ENCODE measurements at regions not wholly inside any gene's neighbourhood (a gene's known extent, or its start where the extent isn't known, plus 50 kb on each side); places are given as distances from the start of the nearest gene placed in this dataset.
"Not testable (repeated sequence)": the region's sequence is repeated elsewhere in the genome, so short reads cannot be mapped to it uniquely, and the experiment has no call there.

DNA sequence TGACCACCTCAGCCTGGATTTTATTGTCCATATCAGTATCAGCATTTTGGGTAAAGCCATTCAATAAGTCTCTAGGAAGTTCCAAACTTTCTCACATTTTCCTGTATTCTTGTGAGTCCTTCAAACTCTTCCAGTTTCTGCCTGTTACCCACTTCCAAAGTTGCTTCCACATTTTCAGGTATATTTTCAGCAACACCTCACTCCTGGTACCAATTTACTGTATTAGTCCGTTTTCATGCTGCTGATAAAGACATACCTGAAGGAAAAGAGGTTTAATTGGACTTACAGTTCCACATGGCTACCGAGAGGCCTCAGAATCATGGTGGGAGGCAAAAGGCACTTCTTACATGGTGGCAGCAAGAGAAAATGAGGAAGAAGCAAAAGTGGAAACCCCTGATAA, 69.7 kb upstream of the NAF1 start:
- TF ChIP-seq, protein P1, sequence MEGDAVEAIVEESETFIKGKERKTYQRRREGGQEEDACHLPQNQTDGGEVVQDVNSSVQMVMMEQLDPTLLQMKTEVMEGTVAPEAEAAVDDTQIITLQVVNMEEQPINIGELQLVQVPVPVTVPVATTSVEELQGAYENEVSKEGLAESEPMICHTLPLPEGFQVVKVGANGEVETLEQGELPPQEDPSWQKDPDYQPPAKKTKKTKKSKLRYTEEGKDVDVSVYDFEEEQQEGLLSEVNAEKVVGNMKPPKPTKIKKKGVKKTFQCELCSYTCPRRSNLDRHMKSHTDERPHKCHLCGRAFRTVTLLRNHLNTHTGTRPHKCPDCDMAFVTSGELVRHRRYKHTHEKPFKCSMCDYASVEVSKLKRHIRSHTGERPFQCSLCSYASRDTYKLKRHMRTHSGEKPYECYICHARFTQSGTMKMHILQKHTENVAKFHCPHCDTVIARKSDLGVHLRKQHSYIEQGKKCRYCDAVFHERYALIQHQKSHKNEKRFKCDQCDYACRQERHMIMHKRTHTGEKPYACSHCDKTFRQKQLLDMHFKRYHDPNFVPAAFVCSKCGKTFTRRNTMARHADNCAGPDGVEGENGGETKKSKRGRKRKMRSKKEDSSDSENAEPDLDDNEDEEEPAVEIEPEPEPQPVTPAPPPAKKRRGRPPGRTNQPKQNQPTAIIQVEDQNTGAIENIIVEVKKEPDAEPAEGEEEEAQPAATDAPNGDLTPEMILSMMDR (IDR thresholded peaks at IDR 0.05), result not testable (repeated sequence)
- not testable (repeated sequence) for TF ChIP-seq POLR2A, POLR2AphosphoS5, EP300 (IDR thresholded peaks at IDR 0.05)
